Fibroblast of lung (primary cell): ENCODE measurements at regions not wholly inside any gene's neighbourhood (a gene's known extent, or its start where the extent isn't known, plus 50 kb on each side); places are given as distances from the start of the nearest gene placed in this dataset.

Experiments
- DNase-seq, 2 donors: peaks; one replicate each; pipeline versions ENCODE4 v3.0.0 to v3.0.0-alpha.2; 2010; ENCODE audit warnings: low read depth in 2 of 2
- H2AFZ ChIP-seq: 2 replicates; pipeline ENCODE4 v1.5.1; 2012; ENCODE audit warnings: low read length, control low read depth, inconsistent platforms
- H3K27ac ChIP-seq: 2 replicates; pipeline ENCODE4 v1.5.1; 2011; ENCODE audit warnings: low read length, control low read depth; ENCODE audit not compliant: insufficient read depth
- H3K27me3 ChIP-seq: 2 replicates; pipeline ENCODE4 v1.5.1; 2011; ENCODE audit warnings: mild to moderate bottlenecking, low read length; ENCODE audit not compliant: control insufficient read depth, insufficient read depth
- H3K36me3 ChIP-seq: 2 replicates; pipeline ENCODE4 v1.5.1; 2011; ENCODE audit warnings: low read length; ENCODE audit not compliant: control insufficient read depth, insufficient read depth
- H3K4me1 ChIP-seq: 2 replicates; pipeline ENCODE4 v1.5.1; 2011; ENCODE audit warnings: low read length; ENCODE audit not compliant: control insufficient read depth, insufficient read depth; ENCODE audit errors: extremely low read depth
- H3K4me2 ChIP-seq: 2 replicates; pipeline ENCODE4 v1.5.1; 2011; ENCODE audit warnings: low read length, control low read depth; ENCODE audit not compliant: insufficient read depth; ENCODE audit errors: extremely low read depth
- H3K4me3 ChIP-seq, 4 experiments: fragments of 200-600 bp in 1 of 4; sonication (generic) in 1 of 4; replicated peaks in 1 of 4; 2 replicates each; pipeline ENCODE4 v1.5.1; 2011 to 2016; ENCODE audit warnings: low read length in 4 of 4, low read depth in 3 of 4, mild to moderate bottlenecking in 3 of 4, control low read depth in 2 of 4, inconsistent platforms in 1 of 4, mixed read lengths in 1 of 4; ENCODE audit not compliant: insufficient read depth in 1 of 4; ENCODE audit errors: control extremely low read depth in 1 of 4
- H3K79me2 ChIP-seq: 2 replicates; pipeline ENCODE4 v1.5.1; 2012; ENCODE audit warnings: mild to moderate bottlenecking, low read length, inconsistent platforms; ENCODE audit not compliant: control insufficient read depth, insufficient read depth
- H3K9ac ChIP-seq: 2 replicates; pipeline ENCODE4 v1.5.1; 2011; ENCODE audit warnings: mild to moderate bottlenecking, low read length, control low read depth; ENCODE audit not compliant: insufficient read depth
- H3K9me3 ChIP-seq: 2 replicates; pipeline ENCODE4 v1.5.1; 2012; ENCODE audit warnings: low read depth, low read length; ENCODE audit not compliant: control insufficient read depth, insufficient read depth
- H4K20me1 ChIP-seq: 2 replicates; pipeline ENCODE4 v1.5.1; 2011; ENCODE audit warnings: low read length; ENCODE audit not compliant: control insufficient read depth, insufficient read depth; ENCODE audit errors: extremely low read depth
- EZH2 ChIP-seq: IDR thresholded peaks from 2 replicates; pipeline ENCODE4 v1.5.1; 2012; ENCODE audit warnings: low read length, control low read depth, mild to moderate bottlenecking; ENCODE audit errors: missing control alignments
- TF ChIP-seq, protein P1 (sequence below), 2 donors: IDR thresholded peaks in 1 of 2; conservative IDR thresholded peaks in 1 of 2; 1 replicate in 1 of 2; 2 replicates in 1 of 2; pipeline ENCODE4 v1.5.1; 2011 to 2012; ENCODE audit warnings: low read length in 2 of 2, control low read depth in 1 of 2, inconsistent platforms in 1 of 2, low read depth in 1 of 2, mild to moderate bottlenecking in 1 of 2

DNA sequence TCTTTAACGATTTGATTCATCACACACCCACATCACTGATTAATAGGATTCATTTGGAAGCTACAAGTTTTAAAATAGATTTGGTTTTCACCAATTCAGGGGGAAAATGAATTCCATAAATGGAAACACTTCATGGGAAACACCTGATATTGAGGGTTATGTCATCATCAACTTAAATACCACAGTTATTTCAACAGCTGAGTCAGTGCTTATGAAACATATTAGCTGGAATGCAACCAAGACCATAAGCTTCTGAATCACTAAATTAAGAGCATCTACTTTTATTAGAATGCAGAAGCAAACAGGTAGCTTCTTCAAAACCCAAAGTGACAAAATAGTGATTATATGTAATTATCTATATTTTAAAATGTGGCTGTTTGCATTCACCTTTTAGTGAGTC is 207.8 kb upstream of the DCAF8L1 start:
- Histone ChIP-seq H2AFZ (no peak overlapping the region), H3K79me2 (no peaks in the 10 kb centered on the region), H4K20me1 (no peaks in the 10 kb centered on the region), H3K27me3 (no peaks in the 10 kb centered on the region), H3K9me3 (no peaks in the 10 kb centered on the region), H3K36me3 (no peaks in the 10 kb centered on the region), H3K4me3 (no peak overlapping the region), H3K9ac (no peak overlapping the region), H3K27ac (no peak overlapping the region), H3K4me2 (no peak overlapping the region), H3K4me1 (no peaks in the 10 kb centered on the region)
- no peak for TF ChIP-seq EZH2
- TF ChIP-seq, protein P1, sequence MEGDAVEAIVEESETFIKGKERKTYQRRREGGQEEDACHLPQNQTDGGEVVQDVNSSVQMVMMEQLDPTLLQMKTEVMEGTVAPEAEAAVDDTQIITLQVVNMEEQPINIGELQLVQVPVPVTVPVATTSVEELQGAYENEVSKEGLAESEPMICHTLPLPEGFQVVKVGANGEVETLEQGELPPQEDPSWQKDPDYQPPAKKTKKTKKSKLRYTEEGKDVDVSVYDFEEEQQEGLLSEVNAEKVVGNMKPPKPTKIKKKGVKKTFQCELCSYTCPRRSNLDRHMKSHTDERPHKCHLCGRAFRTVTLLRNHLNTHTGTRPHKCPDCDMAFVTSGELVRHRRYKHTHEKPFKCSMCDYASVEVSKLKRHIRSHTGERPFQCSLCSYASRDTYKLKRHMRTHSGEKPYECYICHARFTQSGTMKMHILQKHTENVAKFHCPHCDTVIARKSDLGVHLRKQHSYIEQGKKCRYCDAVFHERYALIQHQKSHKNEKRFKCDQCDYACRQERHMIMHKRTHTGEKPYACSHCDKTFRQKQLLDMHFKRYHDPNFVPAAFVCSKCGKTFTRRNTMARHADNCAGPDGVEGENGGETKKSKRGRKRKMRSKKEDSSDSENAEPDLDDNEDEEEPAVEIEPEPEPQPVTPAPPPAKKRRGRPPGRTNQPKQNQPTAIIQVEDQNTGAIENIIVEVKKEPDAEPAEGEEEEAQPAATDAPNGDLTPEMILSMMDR (conservative IDR thresholded peaks at IDR 0.05 in 1 of 2, IDR thresholded peaks at IDR 0.05 in 1 of 2; ENCODE audit: low read depth in 1 of 2, low read length in 2 of 2) = no peak
- peak; percentile 90 for DNase-seq

DNA sequence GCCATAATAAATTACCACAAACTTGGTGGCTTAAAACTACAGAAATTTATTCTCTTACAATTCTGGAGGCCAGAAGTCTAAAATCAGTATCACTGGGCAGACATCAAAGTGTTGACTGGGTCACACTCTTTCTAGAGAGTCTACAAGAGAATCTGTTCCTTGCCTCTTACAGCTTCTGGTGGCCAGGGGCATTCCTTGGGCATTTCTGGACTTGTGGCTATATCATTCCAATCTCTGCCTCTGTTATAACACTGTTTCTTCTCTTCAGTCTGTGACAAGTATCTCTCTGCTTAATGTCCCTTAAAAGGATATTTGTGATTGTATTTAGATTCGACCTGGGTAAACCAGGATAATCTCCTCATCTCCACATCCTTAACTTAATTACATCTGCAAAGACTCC is 207.3 kb upstream of the DCAF8L1 start:
- H3K79me2 ChIP-seq = no peaks in the 10 kb centered on the region
- H3K9ac ChIP-seq = no peak overlapping the region
- DNase-seq = peak in 1 of 2 donors; percentile 53
- H4K20me1 ChIP-seq = no peaks in the 10 kb centered on the region
- no peak overlapping the region for H3K27ac ChIP-seq
- H3K4me2 ChIP-seq = no peak overlapping the region
- TF ChIP-seq, protein P1 (conservative IDR thresholded peaks at IDR 0.05 in 1 of 2, IDR thresholded peaks at IDR 0.05 in 1 of 2; ENCODE audit: low read depth in 1 of 2, low read length in 2 of 2) = no peak
- no peak for TF ChIP-seq EZH2
- no peaks in the 10 kb centered on the region for H3K4me1 ChIP-seq
- H3K27me3 ChIP-seq = no peaks in the 10 kb centered on the region
- no peaks in the 10 kb centered on the region for H3K36me3 ChIP-seq
- H3K4me3 ChIP-seq = no peak overlapping the region
- no peaks in the 10 kb centered on the region for H3K9me3 ChIP-seq
- no peak overlapping the region for H2AFZ ChIP-seq

DNA sequence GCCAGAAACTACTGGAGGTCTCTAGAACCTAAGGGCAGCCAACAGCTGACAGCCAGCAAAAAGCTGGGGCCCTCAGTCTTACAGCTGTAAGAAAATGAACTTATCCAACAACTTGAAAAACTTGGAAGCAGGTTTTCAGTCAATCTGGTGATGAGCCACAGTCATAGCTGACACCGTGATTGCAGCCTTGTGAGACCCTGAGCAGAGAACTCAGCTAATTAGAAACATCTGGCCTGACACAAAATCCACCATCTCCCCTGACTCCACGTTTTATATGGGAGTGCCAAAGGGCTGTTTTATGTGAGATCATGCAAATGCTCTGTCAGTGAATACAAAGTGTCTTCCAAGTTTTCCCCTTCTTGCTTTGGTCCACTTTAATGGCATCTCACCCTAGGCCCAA is 198.8 kb upstream of the DCAF8L1 start:
- no peak for DNase-seq
- no peaks in the 10 kb centered on the region for H3K4me1 ChIP-seq
- no peaks in the 10 kb centered on the region for H3K36me3 ChIP-seq
- no peak overlapping the region for H3K27ac ChIP-seq
- H2AFZ ChIP-seq = no peak overlapping the region
- no peak overlapping the region for H3K4me2 ChIP-seq
- no peaks in the 10 kb centered on the region for H3K79me2 ChIP-seq
- no peak overlapping the region for H3K4me3 ChIP-seq
- no peaks in the 10 kb centered on the region for H3K9me3 ChIP-seq
- no peaks in the 10 kb centered on the region for H3K27me3 ChIP-seq
- H4K20me1 ChIP-seq = no peaks in the 10 kb centered on the region
- TF ChIP-seq EZH2 = no peak
- TF ChIP-seq, protein P1 (conservative IDR thresholded peaks at IDR 0.05 in 1 of 2, IDR thresholded peaks at IDR 0.05 in 1 of 2; ENCODE audit: low read depth in 1 of 2, low read length in 2 of 2) = no peak
- no peak overlapping the region for H3K9ac ChIP-seq
